ENCODE measurements at regions not wholly inside any gene's neighbourhood (a gene's known extent, or its start where the extent isn't known, plus 50 kb on each side); places are given as distances from the start of the nearest gene placed in this dataset.

GRCh38 chr2:219961947-219962498, 334.6 kb downstream of the SLC4A3 start:
- H3K27me3 ChIP-seq (ENCODE audit: control insufficient read depth in 3 of 3, insufficient read depth in 3 of 3, low read length in 2 of 3): no peaks in the 10 kb centered on the region
- H3K4me3 ChIP-seq: no peak overlapping the region
- peak in 1 of 3 donors; percentile 17 for DNase-seq
- no peak for ATAC-seq (ENCODE audit: insufficient read depth, low FRiP score)
- 63 to 67% methylated on average over 4 of the region's 4 CpGs for WGBS, 2 donors
- TF ChIP-seq, protein P1, sequence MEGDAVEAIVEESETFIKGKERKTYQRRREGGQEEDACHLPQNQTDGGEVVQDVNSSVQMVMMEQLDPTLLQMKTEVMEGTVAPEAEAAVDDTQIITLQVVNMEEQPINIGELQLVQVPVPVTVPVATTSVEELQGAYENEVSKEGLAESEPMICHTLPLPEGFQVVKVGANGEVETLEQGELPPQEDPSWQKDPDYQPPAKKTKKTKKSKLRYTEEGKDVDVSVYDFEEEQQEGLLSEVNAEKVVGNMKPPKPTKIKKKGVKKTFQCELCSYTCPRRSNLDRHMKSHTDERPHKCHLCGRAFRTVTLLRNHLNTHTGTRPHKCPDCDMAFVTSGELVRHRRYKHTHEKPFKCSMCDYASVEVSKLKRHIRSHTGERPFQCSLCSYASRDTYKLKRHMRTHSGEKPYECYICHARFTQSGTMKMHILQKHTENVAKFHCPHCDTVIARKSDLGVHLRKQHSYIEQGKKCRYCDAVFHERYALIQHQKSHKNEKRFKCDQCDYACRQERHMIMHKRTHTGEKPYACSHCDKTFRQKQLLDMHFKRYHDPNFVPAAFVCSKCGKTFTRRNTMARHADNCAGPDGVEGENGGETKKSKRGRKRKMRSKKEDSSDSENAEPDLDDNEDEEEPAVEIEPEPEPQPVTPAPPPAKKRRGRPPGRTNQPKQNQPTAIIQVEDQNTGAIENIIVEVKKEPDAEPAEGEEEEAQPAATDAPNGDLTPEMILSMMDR (IDR thresholded peaks at IDR 0.05; ENCODE audit: control extremely low read depth, extremely low read depth): no peak
- H3K36me3 ChIP-seq (ENCODE audit: control insufficient read depth in 4 of 4, insufficient read depth in 4 of 4, low read length in 4 of 4): no peaks in the 10 kb centered on the region
- H3K4me1 ChIP-seq (ENCODE audit: control insufficient read depth in 5 of 5, insufficient read depth in 5 of 5, low read length in 5 of 5): no peaks in the 10 kb centered on the region
- no peak overlapping the region for H3K9ac ChIP-seq (ENCODE audit: insufficient read depth in 1 of 2, low read length in 2 of 2)
- H3K27ac ChIP-seq (ENCODE audit: low read depth in 1 of 2, low read length in 1 of 2): no peak overlapping the region
- peaks cover 0 to 4% (median 4%) of the 10 kb centered on the region in 4 donors for H3K9me3 ChIP-seq (ENCODE audit: control insufficient read depth in 4 of 4, insufficient read depth in 3 of 4, low read length in 3 of 4)

- DNase-seq (no peak), ATAC-seq (ENCODE audit: insufficient read depth, low FRiP score) (no peak)
- no peak overlapping the region for H3K9ac ChIP-seq (ENCODE audit: insufficient read depth in 1 of 2, low read length in 2 of 2)
- no peaks in the 10 kb centered on the region for H3K27me3 ChIP-seq (ENCODE audit: control insufficient read depth in 3 of 3, insufficient read depth in 3 of 3, low read length in 2 of 3)
- WGBS, 2 donors: 76 to 81% methylated on average over 2 of the region's 2 CpGs
- no peaks in the 10 kb centered on the region for H3K36me3 ChIP-seq (ENCODE audit: control insufficient read depth in 4 of 4, insufficient read depth in 4 of 4, low read length in 4 of 4)
- H3K9me3 ChIP-seq (ENCODE audit: control insufficient read depth in 4 of 4, insufficient read depth in 3 of 4, low read length in 3 of 4): no peaks in the 10 kb centered on the region
- no peak overlapping the region for H3K27ac ChIP-seq (ENCODE audit: low read depth in 1 of 2, low read length in 1 of 2)
- H3K4me3 ChIP-seq: no peak overlapping the region
- H3K4me1 ChIP-seq (ENCODE audit: control insufficient read depth in 5 of 5, insufficient read depth in 5 of 5, low read length in 5 of 5): no peaks in the 10 kb centered on the region
- TF ChIP-seq, protein P1 (IDR thresholded peaks at IDR 0.05; ENCODE audit: control extremely low read depth, extremely low read depth): no peak
These were observed 335.4 kb downstream of the SLC4A3 start for GRCh38 chr2:219962801-219963200.

DNA sequence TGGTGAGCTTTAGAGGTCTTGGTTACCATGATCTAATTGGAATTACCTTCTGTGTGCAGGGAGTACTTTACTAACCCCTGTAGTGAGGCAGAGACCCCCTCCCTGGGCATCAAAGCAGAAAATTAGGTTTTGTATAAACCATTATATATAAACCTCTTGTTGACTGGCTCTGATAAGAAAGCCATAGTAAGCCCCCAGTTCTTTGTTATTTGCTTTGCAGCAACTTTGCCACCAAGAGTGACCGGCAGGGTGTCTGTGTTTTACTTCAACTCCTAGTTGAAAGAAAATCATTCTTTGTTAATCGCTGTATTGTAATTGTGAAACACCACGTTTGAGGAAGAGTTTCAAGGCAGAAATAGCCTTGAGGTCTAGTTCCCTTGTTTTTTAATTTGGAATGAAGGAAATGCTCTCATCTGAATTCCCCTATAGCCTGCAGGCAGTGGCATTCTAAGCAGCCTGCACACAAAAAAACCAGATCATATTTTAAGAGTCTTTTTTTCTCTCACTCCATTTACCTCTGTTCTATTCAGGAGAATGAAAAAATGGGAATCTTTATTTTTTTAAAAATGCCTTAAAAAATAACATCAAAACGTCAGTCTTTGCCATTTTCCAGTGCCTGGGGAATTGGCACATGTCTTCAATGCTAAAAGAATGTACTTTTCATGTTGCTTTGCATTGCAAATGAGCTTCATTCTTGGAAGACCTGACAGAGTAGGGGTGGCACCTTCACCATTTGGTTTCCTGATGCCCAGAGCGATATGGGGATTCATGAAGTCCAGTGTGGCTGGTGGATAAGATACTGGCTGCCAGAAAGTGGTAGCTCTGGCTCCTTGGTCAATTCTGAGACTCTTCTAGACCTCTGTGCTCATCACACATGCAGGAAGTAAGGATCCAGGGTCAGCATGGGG, 338.1 kb downstream of the SLC4A3 start:
- Histone ChIP-seq H3K4me1 (ENCODE audit: control insufficient read depth in 5 of 5, insufficient read depth in 5 of 5, low read length in 5 of 5) (no peaks in the 10 kb centered on the region), H3K9ac (ENCODE audit: insufficient read depth in 1 of 2, low read length in 2 of 2) (no peak overlapping the region), H3K36me3 (ENCODE audit: control insufficient read depth in 4 of 4, insufficient read depth in 4 of 4, low read length in 4 of 4) (no peaks in the 10 kb centered on the region), H3K27ac (ENCODE audit: low read depth in 1 of 2, low read length in 1 of 2) (no peak overlapping the region), H3K27me3 (ENCODE audit: control insufficient read depth in 3 of 3, insufficient read depth in 3 of 3, low read length in 2 of 3) (no peaks in the 10 kb centered on the region), H3K9me3 (ENCODE audit: control insufficient read depth in 4 of 4, insufficient read depth in 3 of 4, low read length in 3 of 4) (no peaks in the 10 kb centered on the region), H3K4me3 (no peak overlapping the region)
- DNase-seq: no peak
- no peak for ATAC-seq (ENCODE audit: insufficient read depth, low FRiP score)
- TF ChIP-seq, protein P1 (IDR thresholded peaks at IDR 0.05; ENCODE audit: control extremely low read depth, extremely low read depth): no peak
- WGBS, 2 donors: 42 to 57% methylated on average over 5 of the region's 5 CpGs

All from lung (tissue), 11 donors.